ENCODE measurements at regions not wholly inside any gene's neighbourhood (a gene's known extent, or its start where the extent isn't known, plus 50 kb on each side); places are given as distances from the start of the nearest gene placed in this dataset.

DNA sequence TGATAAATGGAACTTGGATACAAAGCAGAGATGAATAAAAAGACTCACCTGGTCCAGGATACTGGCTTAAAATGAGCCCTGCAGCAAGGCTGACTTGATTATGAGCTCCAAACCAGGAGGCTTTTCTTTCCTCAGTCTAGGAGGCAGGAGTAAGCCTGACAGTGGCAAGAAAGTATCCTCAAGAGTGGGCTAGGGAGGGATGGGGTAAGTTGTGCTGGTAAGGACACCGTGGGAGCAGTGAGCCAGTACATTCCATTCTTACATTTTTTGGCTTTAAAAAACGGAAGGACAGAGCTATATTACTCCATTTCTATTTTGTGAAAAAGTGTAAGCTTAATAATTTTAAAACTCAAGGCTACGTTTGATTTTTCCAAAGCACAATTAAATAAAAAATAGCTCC, 187.1 kb upstream of the DDI1 start:
- POLR2A ChIA-PET, result no interaction called here
- 3% methylated on average over 3 of the region's 3 CpGs for WGBS (ENCODE audit: low lambda C conversion rate)
- Histone ChIP-seq H3K36me3 (replicated peaks in 1 of 2; ENCODE audit: control insufficient read depth in 1 of 2, insufficient read depth in 2 of 2, low read length in 2 of 2) (no peaks in the 10 kb centered on the region), H3K9me3 (ENCODE audit: low read length) (peaks cover 48% of the 10 kb centered on the region), H3K4me1 (ENCODE audit: insufficient read depth, low read length) (no peaks in the 10 kb centered on the region), H3K27ac (ENCODE audit: extremely low read length, insufficient read depth, low read length) (no peak overlapping the region), H3K4me3 (replicated peaks in 1 of 3; ENCODE audit: insufficient read depth in 1 of 3, low read depth in 2 of 3, low read length in 3 of 3) (no peak overlapping the region), H2AFZ (ENCODE audit: low read length) (no peak overlapping the region), H3K79me2 (ENCODE audit: insufficient read depth, low read length) (no peaks in the 10 kb centered on the region), H3K27me3 (ENCODE audit: control insufficient read depth in 1 of 2, insufficient read depth in 2 of 2, low read length in 2 of 2) (no peaks in the 10 kb centered on the region), H3K9ac (ENCODE audit: insufficient read depth, low read depth, low read length) (no peak overlapping the region), H4K20me1 (ENCODE audit: insufficient read depth, low read length) (no peaks in the 10 kb centered on the region), H3K4me2 (ENCODE audit: low read depth, low read length) (no peak overlapping the region)
- in situ Hi-C loops (cut with HindIII; ENCODE audit: extremely low pct_ligation_motif_present, low pct_unique_long_range_greater_than_20kb), result no loop called here
- DNase-seq (ENCODE audit: low spot score), result no peak
- no peak for FAIRE-seq
- no peak for ATAC-seq
- intact Hi-C loops (cut with micrococcal nuclease; ENCODE audit: unreplicated experiment), result no loop called here
- no TSS peak for BruUV-seq (replicated peaks)
- CTCF ChIA-PET (ENCODE audit: low intra/inter-chr PET ratio, low total read pairs), result no interaction called here
- TF ChIP-seq, protein P1, sequence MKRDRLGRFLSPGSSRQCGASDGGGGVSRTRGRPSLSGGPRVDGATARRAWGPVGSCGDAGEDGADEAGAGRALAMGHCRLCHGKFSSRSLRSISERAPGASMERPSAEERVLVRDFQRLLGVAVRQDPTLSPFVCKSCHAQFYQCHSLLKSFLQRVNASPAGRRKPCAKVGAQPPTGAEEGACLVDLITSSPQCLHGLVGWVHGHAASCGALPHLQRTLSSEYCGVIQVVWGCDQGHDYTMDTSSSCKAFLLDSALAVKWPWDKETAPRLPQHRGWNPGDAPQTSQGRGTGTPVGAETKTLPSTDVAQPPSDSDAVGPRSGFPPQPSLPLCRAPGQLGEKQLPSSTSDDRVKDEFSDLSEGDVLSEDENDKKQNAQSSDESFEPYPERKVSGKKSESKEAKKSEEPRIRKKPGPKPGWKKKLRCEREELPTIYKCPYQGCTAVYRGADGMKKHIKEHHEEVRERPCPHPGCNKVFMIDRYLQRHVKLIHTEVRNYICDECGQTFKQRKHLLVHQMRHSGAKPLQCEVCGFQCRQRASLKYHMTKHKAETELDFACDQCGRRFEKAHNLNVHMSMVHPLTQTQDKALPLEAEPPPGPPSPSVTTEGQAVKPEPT (CRISPR knock-in tag; IDR thresholded peaks at IDR 0.05; ENCODE audit: low read depth), result no peak
- TF ChIP-seq, protein P2, sequence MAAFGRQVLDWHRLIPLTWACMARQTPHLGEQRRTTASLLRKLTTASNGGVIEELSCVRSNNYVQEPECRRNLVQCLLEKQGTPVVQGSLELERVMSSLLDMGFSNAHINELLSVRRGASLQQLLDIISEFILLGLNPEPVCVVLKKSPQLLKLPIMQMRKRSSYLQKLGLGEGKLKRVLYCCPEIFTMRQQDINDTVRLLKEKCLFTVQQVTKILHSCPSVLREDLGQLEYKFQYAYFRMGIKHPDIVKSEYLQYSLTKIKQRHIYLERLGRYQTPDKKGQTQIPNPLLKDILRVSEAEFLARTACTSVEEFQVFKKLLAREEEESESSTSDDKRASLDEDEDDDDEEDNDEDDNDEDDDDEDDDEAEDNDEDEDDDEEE (CRISPR knock-in tag; IDR thresholded peaks at IDR 0.05), result no peak
- TF ChIP-seq JARID2 (CRISPR knock-in tag; IDR thresholded peaks at IDR 0.05; ENCODE audit: insufficient replicate concordance) (no peak), ZNF619 (CRISPR knock-in tag; IDR thresholded peaks at IDR 0.05) (no peak), FOXC1 (CRISPR knock-in tag; IDR thresholded peaks at IDR 0.05; ENCODE audit: borderline replicate concordance) (no peak), ZNF335 (CRISPR knock-in tag; IDR thresholded peaks at IDR 0.05) (no peak), RAD51 (IDR thresholded peaks at IDR 0.05; ENCODE audit: borderline replicate concordance) (no peak), ZNF773 (CRISPR knock-in tag; IDR thresholded peaks at IDR 0.05; ENCODE audit: borderline replicate concordance) (no peak), NR2F6 (IDR thresholded peaks at IDR 0.05) (no peak), NR2F6 (CRISPR knock-in tag; IDR thresholded peaks at IDR 0.05) (no peak), FIP1L1 (IDR thresholded peaks at IDR 0.05; ENCODE audit: borderline replicate concordance, insufficient read depth, low read depth, low read length) (no peak), ZNF543 (CRISPR knock-in tag; IDR thresholded peaks at IDR 0.05) (no peak), FOXK2 (IDR thresholded peaks at IDR 0.05) (no peak)
- TF ChIP-seq, protein P3, sequence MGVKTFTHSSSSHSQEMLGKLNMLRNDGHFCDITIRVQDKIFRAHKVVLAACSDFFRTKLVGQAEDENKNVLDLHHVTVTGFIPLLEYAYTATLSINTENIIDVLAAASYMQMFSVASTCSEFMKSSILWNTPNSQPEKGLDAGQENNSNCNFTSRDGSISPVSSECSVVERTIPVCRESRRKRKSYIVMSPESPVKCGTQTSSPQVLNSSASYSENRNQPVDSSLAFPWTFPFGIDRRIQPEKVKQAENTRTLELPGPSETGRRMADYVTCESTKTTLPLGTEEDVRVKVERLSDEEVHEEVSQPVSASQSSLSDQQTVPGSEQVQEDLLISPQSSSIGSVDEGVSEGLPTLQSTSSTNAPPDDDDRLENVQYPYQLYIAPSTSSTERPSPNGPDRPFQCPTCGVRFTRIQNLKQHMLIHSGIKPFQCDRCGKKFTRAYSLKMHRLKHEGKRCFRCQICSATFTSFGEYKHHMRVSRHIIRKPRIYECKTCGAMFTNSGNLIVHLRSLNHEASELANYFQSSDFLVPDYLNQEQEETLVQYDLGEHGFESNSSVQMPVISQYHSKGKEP (CRISPR knock-in tag; IDR thresholded peaks at IDR 0.05), result no peak
- TF ChIP-seq, protein P4, sequence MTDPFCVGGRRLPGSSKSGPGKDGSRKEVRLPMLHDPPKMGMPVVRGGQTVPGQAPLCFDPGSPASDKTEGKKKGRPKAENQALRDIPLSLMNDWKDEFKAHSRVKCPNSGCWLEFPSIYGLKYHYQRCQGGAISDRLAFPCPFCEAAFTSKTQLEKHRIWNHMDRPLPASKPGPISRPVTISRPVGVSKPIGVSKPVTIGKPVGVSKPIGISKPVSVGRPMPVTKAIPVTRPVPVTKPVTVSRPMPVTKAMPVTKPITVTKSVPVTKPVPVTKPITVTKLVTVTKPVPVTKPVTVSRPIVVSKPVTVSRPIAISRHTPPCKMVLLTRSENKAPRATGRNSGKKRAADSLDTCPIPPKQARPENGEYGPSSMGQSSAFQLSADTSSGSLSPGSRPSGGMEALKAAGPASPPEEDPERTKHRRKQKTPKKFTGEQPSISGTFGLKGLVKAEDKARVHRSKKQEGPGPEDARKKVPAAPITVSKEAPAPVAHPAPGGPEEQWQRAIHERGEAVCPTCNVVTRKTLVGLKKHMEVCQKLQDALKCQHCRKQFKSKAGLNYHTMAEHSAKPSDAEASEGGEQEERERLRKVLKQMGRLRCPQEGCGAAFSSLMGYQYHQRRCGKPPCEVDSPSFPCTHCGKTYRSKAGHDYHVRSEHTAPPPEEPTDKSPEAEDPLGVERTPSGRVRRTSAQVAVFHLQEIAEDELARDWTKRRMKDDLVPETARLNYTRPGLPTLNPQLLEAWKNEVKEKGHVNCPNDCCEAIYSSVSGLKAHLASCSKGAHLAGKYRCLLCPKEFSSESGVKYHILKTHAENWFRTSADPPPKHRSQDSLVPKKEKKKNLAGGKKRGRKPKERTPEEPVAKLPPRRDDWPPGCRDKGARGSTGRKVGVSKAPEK (CRISPR knock-in tag; IDR thresholded peaks at IDR 0.05; ENCODE audit: borderline replicate concordance), result no peak
- TF ChIP-seq, protein P5, sequence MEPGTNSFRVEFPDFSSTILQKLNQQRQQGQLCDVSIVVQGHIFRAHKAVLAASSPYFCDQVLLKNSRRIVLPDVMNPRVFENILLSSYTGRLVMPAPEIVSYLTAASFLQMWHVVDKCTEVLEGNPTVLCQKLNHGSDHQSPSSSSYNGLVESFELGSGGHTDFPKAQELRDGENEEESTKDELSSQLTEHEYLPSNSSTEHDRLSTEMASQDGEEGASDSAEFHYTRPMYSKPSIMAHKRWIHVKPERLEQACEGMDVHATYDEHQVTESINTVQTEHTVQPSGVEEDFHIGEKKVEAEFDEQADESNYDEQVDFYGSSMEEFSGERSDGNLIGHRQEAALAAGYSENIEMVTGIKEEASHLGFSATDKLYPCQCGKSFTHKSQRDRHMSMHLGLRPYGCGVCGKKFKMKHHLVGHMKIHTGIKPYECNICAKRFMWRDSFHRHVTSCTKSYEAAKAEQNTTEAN (CRISPR knock-in tag; conservative IDR thresholded peaks at IDR 0.05), result no peak
- TF ChIP-seq, protein P6, sequence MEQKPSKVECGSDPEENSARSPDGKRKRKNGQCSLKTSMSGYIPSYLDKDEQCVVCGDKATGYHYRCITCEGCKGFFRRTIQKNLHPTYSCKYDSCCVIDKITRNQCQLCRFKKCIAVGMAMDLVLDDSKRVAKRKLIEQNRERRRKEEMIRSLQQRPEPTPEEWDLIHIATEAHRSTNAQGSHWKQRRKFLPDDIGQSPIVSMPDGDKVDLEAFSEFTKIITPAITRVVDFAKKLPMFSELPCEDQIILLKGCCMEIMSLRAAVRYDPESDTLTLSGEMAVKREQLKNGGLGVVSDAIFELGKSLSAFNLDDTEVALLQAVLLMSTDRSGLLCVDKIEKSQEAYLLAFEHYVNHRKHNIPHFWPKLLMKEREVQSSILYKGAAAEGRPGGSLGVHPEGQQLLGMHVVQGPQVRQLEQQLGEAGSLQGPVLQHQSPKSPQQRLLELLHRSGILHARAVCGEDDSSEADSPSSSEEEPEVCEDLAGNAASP (CRISPR knock-in tag; IDR thresholded peaks at IDR 0.05; ENCODE audit: borderline replicate concordance), result no peak

Measured in HepG2 (cell line).